GM12872 (cell line): ENCODE measurements at regions not wholly inside any gene's neighbourhood (a gene's known extent, or its start where the extent isn't known, plus 50 kb on each side); places are given as distances from the start of the nearest gene placed in this dataset.

ENCODE experiments used
- CTCF ChIP-seq: IDR thresholded peaks from 3 replicates; pipeline ENCODE4 v1.5.1; 2011; ENCODE audit warnings: low read depth, mild to moderate bottlenecking, low read length, moderate library complexity; ENCODE audit not compliant: insufficient read depth

- TF ChIP-seq CTCF, result no peak
Observed at GRCh38 chr2:221810245-221810644, 238.1 kb upstream of the EPHA4 start.

GRCh38 chr2:221808488-221808887 lies 236.4 kb upstream of the EPHA4 start:
- TF ChIP-seq CTCF, result no peak

GRCh38 chr2:221807706-221808105 lies 235.6 kb upstream of the EPHA4 start:
- TF ChIP-seq CTCF, result no peak

- no peak for TF ChIP-seq CTCF
Observed at GRCh38 chr2:221802089-221802488, 230.0 kb upstream of the EPHA4 start.

GRCh38 chr2:221792971-221793521 lies 220.9 kb upstream of the EPHA4 start:
- TF ChIP-seq CTCF, result no peak

GRCh38 chr2:221791844-221792243 lies 219.7 kb upstream of the EPHA4 start:
- TF ChIP-seq CTCF, result no peak

- TF ChIP-seq CTCF, result no peak
Observed at GRCh38 chr2:221787561-221787960, 215.5 kb upstream of the EPHA4 start.
